ENCODE measurements at regions not wholly inside any gene's neighbourhood (a gene's known extent, or its start where the extent isn't known, plus 50 kb on each side); places are given as distances from the start of the nearest gene placed in this dataset.
"Not testable (repeated sequence)": the region's sequence is repeated elsewhere in the genome, so short reads cannot be mapped to it uniquely, and the experiment has no call there.

DNA sequence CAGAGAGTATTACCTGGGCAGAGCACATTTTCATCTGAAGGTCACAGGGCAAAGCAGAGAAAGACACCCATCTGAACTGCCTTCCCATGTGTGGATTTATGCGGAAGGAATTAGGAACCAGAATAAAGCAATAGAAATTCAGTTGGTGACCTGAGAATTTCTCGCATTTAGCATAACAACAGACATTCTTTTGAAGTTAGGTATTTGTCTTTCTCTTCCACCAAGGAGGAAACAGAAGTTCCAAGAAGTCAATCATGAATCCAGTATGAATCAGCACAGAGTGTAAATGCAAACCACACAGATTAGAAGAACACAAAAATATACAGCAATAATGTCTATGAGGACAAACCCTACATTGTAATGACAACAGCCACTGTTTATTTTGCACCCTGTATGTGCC is 515.2 kb upstream of the BRINP1 start:
- H3K4me3 Mint-ChIP-seq: no peak overlapping the region
- no peak for ATAC-seq
- no peaks in the 10 kb centered on the region for H3K36me3 Mint-ChIP-seq (ENCODE audit: insufficient read depth)
- no peaks in the 10 kb centered on the region for H3K4me1 Mint-ChIP-seq (ENCODE audit: low read depth)
- no peaks in the 10 kb centered on the region for H3K27me3 Mint-ChIP-seq (ENCODE audit: low read depth)
- H3K9me3 Mint-ChIP-seq: no peaks in the 10 kb centered on the region
- no peak for DNase-seq

GRCh38 chr9:119881898-119882297 is 512.7 kb upstream of the BRINP1 start:
- DNase-seq (no peak), ATAC-seq (no peak)
- Mint-ChIP-seq H3K36me3 (ENCODE audit: insufficient read depth) (no peaks in the 10 kb centered on the region), H3K4me1 (ENCODE audit: low read depth) (no peaks in the 10 kb centered on the region), H3K4me3 (no peak overlapping the region), H3K9me3 (no peaks in the 10 kb centered on the region), H3K27me3 (ENCODE audit: low read depth) (no peaks in the 10 kb centered on the region)

GRCh38 chr9:119880361-119880760 is 511.1 kb upstream of the BRINP1 start:
- Mint-ChIP-seq H3K9me3 (no peaks in the 10 kb centered on the region), H3K36me3 (ENCODE audit: insufficient read depth) (no peaks in the 10 kb centered on the region), H3K4me3 (no peak overlapping the region), H3K4me1 (ENCODE audit: low read depth) (no peaks in the 10 kb centered on the region), H3K27me3 (ENCODE audit: low read depth) (no peaks in the 10 kb centered on the region)
- no peak for DNase-seq
- no peak for ATAC-seq

DNA sequence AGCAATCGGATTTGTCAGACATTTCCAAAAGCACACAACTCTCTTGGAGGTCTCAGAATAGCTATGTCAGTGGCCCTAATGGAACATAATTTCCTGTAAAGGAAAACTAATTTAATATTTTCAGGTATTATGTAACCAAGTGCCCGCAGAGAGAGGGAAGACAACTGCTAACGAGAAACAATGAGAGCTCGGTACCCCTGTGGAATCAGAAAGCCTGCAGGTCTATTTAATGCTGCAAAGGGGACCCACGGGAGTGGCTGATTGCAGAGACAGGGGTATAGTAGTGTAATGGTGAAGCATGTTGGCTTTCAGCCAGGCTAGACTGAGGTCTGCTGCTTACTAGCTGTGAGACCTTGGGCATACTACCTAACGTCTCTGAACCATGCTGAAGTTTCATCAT is 508.1 kb upstream of the BRINP1 start:
- Mint-ChIP-seq H3K36me3 (ENCODE audit: insufficient read depth) (no peaks in the 10 kb centered on the region), H3K4me1 (ENCODE audit: low read depth) (no peaks in the 10 kb centered on the region), H3K9me3 (no peaks in the 10 kb centered on the region), H3K4me3 (no peak overlapping the region), H3K27me3 (ENCODE audit: low read depth) (no peaks in the 10 kb centered on the region)
- ATAC-seq: no peak
- no peak for DNase-seq

- no peaks in the 10 kb centered on the region for H3K9me3 Mint-ChIP-seq
- no peaks in the 10 kb centered on the region for H3K27me3 Mint-ChIP-seq (ENCODE audit: low read depth)
- no peaks in the 10 kb centered on the region for H3K36me3 Mint-ChIP-seq (ENCODE audit: insufficient read depth)
- ATAC-seq (no peak), DNase-seq (no peak)
- no peaks in the 10 kb centered on the region for H3K4me1 Mint-ChIP-seq (ENCODE audit: low read depth)
- H3K4me3 Mint-ChIP-seq: no peak overlapping the region
Measured at GRCh38 chr9:119873877-119874276, 504.6 kb upstream of the BRINP1 start.

- not testable (repeated sequence) for H3K9me3 Mint-ChIP-seq; H3K36me3 Mint-ChIP-seq (ENCODE audit: insufficient read depth); H3K27me3 Mint-ChIP-seq (ENCODE audit: low read depth); DNase-seq; H3K4me1 Mint-ChIP-seq (ENCODE audit: low read depth); ATAC-seq; H3K4me3 Mint-ChIP-seq
Measured at GRCh38 chr9:119870251-119870650, 501.0 kb upstream of the BRINP1 start.

DNA sequence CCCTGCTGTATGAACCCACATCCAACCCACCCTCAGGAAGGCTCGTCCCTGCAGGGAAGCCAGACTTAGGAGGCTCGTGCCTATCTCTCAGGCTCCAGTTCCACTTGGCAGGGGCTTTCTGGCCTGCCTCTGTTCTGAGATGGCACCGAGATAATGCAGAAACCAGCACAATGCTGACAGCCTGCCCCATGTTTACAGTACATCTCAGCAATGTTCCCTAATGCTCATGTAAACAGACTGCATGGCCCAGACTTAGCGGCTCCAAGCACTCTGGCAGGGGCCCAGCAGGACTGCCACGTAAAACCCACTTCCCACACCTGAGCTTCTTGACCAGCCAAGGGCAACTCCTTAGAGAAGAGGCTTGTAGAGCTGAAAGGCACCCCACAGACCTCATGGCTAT is 499.5 kb upstream of the BRINP1 start:
- H3K9me3 Mint-ChIP-seq: no peaks in the 10 kb centered on the region

DNA sequence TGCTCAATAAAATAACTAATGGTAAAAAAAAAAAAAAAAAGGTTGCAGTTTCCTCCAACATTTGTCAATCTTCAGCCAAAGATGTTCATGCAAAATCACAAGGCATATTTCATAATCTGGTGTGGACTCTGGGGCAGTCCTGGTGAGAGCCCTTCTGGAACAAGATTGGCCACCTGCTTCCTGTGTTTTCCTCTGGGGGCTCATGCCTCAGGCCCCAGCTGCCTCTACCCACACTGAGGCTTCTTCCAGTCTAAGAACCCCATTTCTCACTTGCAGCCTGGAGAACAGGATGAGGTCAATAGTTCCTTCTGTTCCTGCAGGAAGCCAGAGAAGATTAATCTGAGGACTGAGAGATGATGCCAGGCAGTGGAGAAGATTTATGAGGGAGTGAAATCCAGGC is 492.6 kb upstream of the BRINP1 start:
- Mint-ChIP-seq H3K4me1 (ENCODE audit: low read depth) (no peaks in the 10 kb centered on the region), H3K27me3 (ENCODE audit: low read depth) (no peaks in the 10 kb centered on the region), H3K36me3 (ENCODE audit: insufficient read depth) (no peaks in the 10 kb centered on the region), H3K4me3 (no peak overlapping the region), H3K9me3 (no peaks in the 10 kb centered on the region)
- ATAC-seq (no peak), DNase-seq (no peak)

More for the DNA sequence above, 499.5 kb upstream of the BRINP1 start:
- H3K4me1 Mint-ChIP-seq (ENCODE audit: low read depth): no peaks in the 10 kb centered on the region
- ATAC-seq: no peak
- DNase-seq: no peak
- no peaks in the 10 kb centered on the region for H3K27me3 Mint-ChIP-seq (ENCODE audit: low read depth)
- no peak overlapping the region for H3K4me3 Mint-ChIP-seq
- H3K36me3 Mint-ChIP-seq (ENCODE audit: insufficient read depth): no peaks in the 10 kb centered on the region

GRCh38 chr9:119859128-119859527 is 489.9 kb upstream of the BRINP1 start:
- no peaks in the 10 kb centered on the region for H3K36me3 Mint-ChIP-seq (ENCODE audit: insufficient read depth)
- no peaks in the 10 kb centered on the region for H3K4me1 Mint-ChIP-seq (ENCODE audit: low read depth)
- no peak overlapping the region for H3K4me3 Mint-ChIP-seq
- H3K27me3 Mint-ChIP-seq (ENCODE audit: low read depth): no peaks in the 10 kb centered on the region
- DNase-seq (no peak), ATAC-seq (no peak)
- no peaks in the 10 kb centered on the region for H3K9me3 Mint-ChIP-seq

DNA sequence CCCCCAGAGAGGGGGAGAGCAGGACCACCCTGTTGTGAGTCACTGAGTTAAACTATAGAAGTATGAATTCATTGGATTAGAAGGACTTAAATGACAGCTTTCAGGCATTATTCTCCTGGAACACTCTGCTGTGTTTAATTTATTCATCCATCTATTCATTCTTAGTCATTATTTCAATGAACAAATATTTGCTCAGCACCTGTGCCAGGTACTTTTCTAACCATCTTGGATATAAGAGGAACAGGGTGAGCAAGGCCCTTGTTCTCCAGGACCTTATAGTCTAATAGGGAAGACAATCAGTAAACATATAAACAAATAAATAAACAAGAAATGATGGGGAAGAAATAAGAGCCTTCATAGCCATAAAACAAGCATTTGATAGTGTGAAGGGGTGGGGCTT is 483.9 kb upstream of the BRINP1 start:
- H3K27me3 Mint-ChIP-seq (ENCODE audit: low read depth): no peaks in the 10 kb centered on the region

GRCh38 chr9:119852390-119852789 is 483.2 kb upstream of the BRINP1 start:
- DNase-seq: no peak
- no peak for ATAC-seq
- no peaks in the 10 kb centered on the region for H3K9me3 Mint-ChIP-seq
- H3K4me1 Mint-ChIP-seq (ENCODE audit: low read depth): no peaks in the 10 kb centered on the region
- H3K4me3 Mint-ChIP-seq: no peak overlapping the region
- H3K36me3 Mint-ChIP-seq (ENCODE audit: insufficient read depth): no peaks in the 10 kb centered on the region
- no peaks in the 10 kb centered on the region for H3K27me3 Mint-ChIP-seq (ENCODE audit: low read depth)

More for the DNA sequence above, 483.9 kb upstream of the BRINP1 start:
- H3K9me3 Mint-ChIP-seq: no peaks in the 10 kb centered on the region
- ATAC-seq (no peak), DNase-seq (no peak)
- no peaks in the 10 kb centered on the region for H3K36me3 Mint-ChIP-seq (ENCODE audit: insufficient read depth)
- H3K4me1 Mint-ChIP-seq (ENCODE audit: low read depth): no peaks in the 10 kb centered on the region
- H3K4me3 Mint-ChIP-seq: no peak overlapping the region

DNA sequence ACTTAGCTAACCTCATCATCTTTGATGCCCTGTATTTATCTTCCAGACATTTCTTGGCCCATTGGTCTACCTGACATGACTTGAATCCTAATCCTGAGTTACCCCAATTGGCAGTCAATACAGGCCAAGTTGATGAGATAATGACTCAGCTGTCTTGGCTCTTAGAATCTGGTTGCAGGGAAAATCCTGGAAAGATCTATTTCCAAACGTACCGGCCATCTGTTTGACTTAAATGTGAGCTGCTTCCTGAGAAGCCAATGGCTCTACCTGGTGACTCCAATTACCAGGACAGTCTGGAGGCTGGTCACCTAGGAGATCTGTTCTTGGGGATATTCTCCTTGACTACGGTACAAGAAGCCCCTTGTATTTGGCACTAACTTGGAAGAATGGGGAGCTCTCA is 475.2 kb upstream of the BRINP1 start:
- no peaks in the 10 kb centered on the region for H3K36me3 Mint-ChIP-seq (ENCODE audit: insufficient read depth)
- H3K27me3 Mint-ChIP-seq (ENCODE audit: low read depth): no peaks in the 10 kb centered on the region
- DNase-seq (no peak), ATAC-seq (no peak)
- H3K4me1 Mint-ChIP-seq (ENCODE audit: low read depth): no peaks in the 10 kb centered on the region
- no peaks in the 10 kb centered on the region for H3K9me3 Mint-ChIP-seq
- H3K4me3 Mint-ChIP-seq: no peak overlapping the region

DNA sequence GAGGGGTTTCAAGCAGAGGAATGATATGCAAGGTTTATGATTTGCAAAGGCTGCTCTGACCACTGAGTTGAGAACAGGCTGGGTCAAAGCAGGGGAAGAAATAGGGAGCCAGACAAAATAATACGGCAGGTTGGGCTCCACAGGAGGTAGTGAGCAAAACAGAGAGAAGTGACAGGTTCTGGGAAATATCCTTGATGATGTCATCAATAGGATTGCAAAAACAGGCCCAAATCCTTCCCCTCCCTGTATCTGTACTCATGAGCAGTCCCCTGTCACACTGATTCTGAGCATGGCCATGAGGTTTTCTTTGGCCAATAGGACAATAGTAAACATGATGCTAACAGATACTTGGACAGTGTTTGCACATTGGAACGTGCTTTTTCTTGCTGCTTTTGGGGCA is 471.8 kb upstream of the BRINP1 start:
- no peaks in the 10 kb centered on the region for H3K4me1 Mint-ChIP-seq (ENCODE audit: low read depth)
- ATAC-seq: no peak

DNA sequence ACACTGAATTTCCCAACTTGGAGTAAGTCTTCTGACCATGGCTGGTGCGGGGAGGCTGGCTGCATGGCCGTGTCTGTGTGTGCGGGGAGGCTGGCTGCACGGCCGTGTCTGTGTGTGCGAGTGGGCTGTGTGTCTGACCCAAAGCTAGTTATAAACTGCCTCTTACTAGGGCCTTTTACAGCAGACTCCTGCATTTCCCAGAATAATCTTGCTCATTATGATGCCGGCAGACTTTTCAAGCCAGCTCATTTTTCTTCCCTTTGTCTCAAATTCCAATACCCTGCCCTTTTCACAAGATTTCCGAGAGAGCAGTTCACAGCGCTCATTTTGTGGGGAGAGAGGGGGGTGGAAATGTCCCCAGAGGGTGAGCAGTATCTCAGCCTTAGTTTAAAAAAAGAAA is 470.7 kb upstream of the BRINP1 start:
- DNase-seq (no peak), ATAC-seq (no peak)
- Mint-ChIP-seq H3K4me3 (no peak overlapping the region), H3K36me3 (ENCODE audit: insufficient read depth) (no peaks in the 10 kb centered on the region), H3K27me3 (ENCODE audit: low read depth) (no peaks in the 10 kb centered on the region), H3K4me1 (ENCODE audit: low read depth) (no peaks in the 10 kb centered on the region), H3K9me3 (no peaks in the 10 kb centered on the region)

More for the DNA sequence above, 471.8 kb upstream of the BRINP1 start:
- Mint-ChIP-seq H3K36me3 (ENCODE audit: insufficient read depth) (no peaks in the 10 kb centered on the region), H3K4me3 (no peak overlapping the region), H3K27me3 (ENCODE audit: low read depth) (no peaks in the 10 kb centered on the region), H3K9me3 (no peaks in the 10 kb centered on the region)
- DNase-seq: no peak

DNA sequence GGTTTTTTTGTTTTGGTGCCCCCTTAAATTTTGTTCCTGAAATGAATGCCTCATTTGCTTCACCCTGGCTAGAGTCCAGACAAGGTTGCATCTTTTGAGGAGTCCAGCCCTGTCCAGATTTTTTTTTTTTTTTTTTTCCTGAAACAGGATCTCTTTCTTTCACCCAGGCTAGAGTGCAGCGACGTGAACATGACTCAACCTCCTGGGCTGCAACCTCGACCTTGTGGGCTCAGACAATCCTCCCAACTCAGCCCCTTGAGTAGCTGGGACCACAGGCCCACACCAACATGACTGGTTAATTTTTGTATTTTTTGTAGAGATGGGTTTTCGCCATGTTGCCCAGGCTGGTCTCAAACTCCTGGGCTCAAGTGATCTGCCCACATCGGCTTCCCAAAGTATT is 469.0 kb upstream of the BRINP1 start:
- Mint-ChIP-seq H3K4me3 (no peak overlapping the region), H3K4me1 (ENCODE audit: low read depth) (no peaks in the 10 kb centered on the region), H3K27me3 (ENCODE audit: low read depth) (no peaks in the 10 kb centered on the region), H3K9me3 (no peaks in the 10 kb centered on the region), H3K36me3 (ENCODE audit: insufficient read depth) (no peaks in the 10 kb centered on the region)
- no peak for ATAC-seq
- DNase-seq: no peak

DNA sequence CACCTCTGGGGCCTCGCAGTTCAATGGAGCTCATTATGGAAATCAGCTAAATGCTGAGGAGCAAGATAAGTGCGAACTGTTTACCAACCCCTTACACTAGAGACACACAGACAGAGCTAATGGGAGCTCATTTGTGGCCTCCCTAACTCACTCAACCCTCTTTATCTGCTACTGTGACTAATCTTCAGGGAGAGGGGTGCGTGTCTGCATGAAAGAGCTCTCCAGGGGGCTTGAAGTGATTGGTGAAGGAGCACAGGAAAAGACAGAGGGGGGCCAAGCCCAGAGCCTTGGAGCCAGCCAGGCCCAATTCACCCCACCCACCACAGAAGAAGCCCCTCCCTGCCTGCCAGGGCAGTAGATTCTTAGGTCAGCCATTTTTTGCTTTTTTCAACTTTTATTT is 466.8 kb upstream of the BRINP1 start:
- no peaks in the 10 kb centered on the region for H3K36me3 Mint-ChIP-seq (ENCODE audit: insufficient read depth)
- no peak overlapping the region for H3K4me3 Mint-ChIP-seq
- H3K4me1 Mint-ChIP-seq (ENCODE audit: low read depth): no peaks in the 10 kb centered on the region
- ATAC-seq (no peak), DNase-seq (no peak)
- H3K9me3 Mint-ChIP-seq: no peaks in the 10 kb centered on the region
- no peaks in the 10 kb centered on the region for H3K27me3 Mint-ChIP-seq (ENCODE audit: low read depth)
